ENCODE measurements at regions not wholly inside any gene's neighbourhood (a gene's known extent, or its start where the extent isn't known, plus 50 kb on each side); places are given as distances from the start of the nearest gene placed in this dataset.

DNA sequence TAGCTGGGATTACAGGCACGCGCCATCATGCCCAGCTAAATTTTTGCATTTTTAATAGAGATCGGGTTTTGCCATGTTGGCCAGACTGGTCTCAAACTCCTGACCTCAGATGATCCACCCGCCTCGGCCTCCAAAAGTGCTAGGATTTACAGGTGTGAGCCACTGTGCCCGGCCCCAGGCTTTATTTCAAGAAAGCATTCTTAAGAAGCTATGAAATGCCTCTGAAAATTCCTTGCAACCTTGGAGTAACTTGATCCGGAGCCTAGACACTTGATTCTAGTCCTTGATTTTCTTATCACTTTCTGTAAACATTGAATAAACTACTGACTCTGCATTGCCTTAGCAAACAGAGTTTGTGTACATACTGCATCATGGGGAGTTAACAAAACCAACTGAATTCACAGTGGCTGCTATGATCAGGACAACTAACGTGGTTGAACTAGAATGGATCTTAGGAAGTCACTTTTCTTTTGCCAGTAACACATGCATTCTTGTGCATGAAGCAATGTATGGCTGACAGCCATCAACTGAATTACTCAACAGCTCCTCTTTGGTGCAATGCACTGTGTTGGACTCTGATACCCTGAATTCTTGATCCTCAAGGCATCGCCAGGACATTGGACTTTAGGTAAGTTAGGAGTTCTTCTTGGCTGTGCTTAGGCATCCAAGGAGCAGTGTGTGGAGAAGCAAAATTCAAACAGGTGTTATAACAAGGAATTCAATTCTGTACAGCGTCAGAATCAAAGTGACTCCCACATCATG is 102.8 kb upstream of the TMEM170B start (continued):
- TF ChIP-seq ZBTB3 (CRISPR knock-in tag; IDR thresholded peaks at IDR 0.05; ENCODE audit: borderline replicate concordance, low read depth), result no peak
- TF ChIP-seq SP1 (IDR thresholded peaks at IDR 0.05), result no peak
- TF ChIP-seq SP1 (CRISPR knock-in tag; IDR thresholded peaks at IDR 0.05), result peak; percentile 67
- TF ChIP-seq ZNF264 (CRISPR knock-in tag; IDR thresholded peaks at IDR 0.05), result 0 out of 2 replicates have a peak, but pooled peaks have one; percentile 37
- TF ChIP-seq PHF5A (CRISPR knock-in tag; IDR thresholded peaks at IDR 0.05; ENCODE audit: low read depth, unreplicated experiment), result peak; percentile 93
- TF ChIP-seq PTBP1 (IDR thresholded peaks at IDR 0.05; ENCODE audit: low read depth, low read length, poor library complexity, severe bottlenecking), result no peak
- no peak; the same call in 1 of the 2 replicates for TF ChIP-seq ZNF557 (CRISPR knock-in tag; IDR thresholded peaks at IDR 0.05)
- peak; percentile 46; the same call in 1 of the 2 replicates for TF ChIP-seq MXD4 (CRISPR knock-in tag; IDR thresholded peaks at IDR 0.05)
- TF ChIP-seq KDM6A (CRISPR knock-in tag; IDR thresholded peaks at IDR 0.05; ENCODE audit: low read depth), result peak; percentile 82
- TF ChIP-seq NKX3-1 (CRISPR knock-in tag; IDR thresholded peaks at IDR 0.05), result no peak
- no peak; the same call in 1 of the 2 replicates for TF ChIP-seq AHR (CRISPR knock-in tag; IDR thresholded peaks at IDR 0.05)
- peak; percentile 100 for TF ChIP-seq HDAC2 (CRISPR knock-in tag; IDR thresholded peaks at IDR 0.05)
- TF ChIP-seq ZNF7 (CRISPR knock-in tag; IDR thresholded peaks at IDR 0.05), result no peak
- TF ChIP-seq, protein P1, sequence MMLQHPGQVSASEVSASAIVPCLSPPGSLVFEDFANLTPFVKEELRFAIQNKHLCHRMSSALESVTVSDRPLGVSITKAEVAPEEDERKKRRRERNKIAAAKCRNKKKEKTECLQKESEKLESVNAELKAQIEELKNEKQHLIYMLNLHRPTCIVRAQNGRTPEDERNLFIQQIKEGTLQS (CRISPR knock-in tag; IDR thresholded peaks at IDR 0.05), result peak; percentile 86; the same call in 1 of the 2 replicates
- peak; percentile 94 for TF ChIP-seq MED8 (CRISPR knock-in tag; IDR thresholded peaks at IDR 0.05; ENCODE audit: insufficient replicate concordance)
- TF ChIP-seq, protein P2, sequence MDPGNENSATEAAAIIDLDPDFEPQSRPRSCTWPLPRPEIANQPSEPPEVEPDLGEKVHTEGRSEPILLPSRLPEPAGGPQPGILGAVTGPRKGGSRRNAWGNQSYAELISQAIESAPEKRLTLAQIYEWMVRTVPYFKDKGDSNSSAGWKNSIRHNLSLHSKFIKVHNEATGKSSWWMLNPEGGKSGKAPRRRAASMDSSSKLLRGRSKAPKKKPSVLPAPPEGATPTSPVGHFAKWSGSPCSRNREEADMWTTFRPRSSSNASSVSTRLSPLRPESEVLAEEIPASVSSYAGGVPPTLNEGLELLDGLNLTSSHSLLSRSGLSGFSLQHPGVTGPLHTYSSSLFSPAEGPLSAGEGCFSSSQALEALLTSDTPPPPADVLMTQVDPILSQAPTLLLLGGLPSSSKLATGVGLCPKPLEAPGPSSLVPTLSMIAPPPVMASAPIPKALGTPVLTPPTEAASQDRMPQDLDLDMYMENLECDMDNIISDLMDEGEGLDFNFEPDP (CRISPR knock-in tag; conservative IDR thresholded peaks at IDR 0.05), result no peak
- TF ChIP-seq IKZF1 (IDR thresholded peaks at IDR 0.05), result no peak
- TF ChIP-seq, protein P3, sequence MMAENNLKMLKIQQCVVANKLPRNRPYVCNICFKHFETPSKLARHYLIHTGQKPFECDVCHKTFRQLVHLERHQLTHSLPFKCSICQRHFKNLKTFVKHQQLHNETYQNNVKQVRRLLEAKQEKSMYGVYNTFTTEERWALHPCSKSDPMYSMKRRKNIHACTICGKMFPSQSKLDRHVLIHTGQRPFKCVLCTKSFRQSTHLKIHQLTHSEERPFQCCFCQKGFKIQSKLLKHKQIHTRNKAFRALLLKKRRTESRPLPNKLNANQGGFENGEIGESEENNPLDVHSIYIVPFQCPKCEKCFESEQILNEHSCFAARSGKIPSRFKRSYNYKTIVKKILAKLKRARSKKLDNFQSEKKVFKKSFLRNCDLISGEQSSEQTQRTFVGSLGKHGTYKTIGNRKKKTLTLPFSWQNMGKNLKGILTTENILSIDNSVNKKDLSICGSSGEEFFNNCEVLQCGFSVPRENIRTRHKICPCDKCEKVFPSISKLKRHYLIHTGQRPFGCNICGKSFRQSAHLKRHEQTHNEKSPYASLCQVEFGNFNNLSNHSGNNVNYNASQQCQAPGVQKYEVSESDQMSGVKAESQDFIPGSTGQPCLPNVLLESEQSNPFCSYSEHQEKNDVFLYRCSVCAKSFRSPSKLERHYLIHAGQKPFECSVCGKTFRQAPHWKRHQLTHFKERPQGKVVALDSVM (CRISPR knock-in tag; IDR thresholded peaks at IDR 0.05), result peak; percentile 33; the same call in 1 of the 2 replicates
- no peak for TF ChIP-seq ZNF234 (CRISPR knock-in tag; conservative IDR thresholded peaks at IDR 0.05)
- peak; percentile 59 for TF ChIP-seq ATF7 (IDR thresholded peaks at IDR 0.05)
- no peak; the same call in 1 of the 2 replicates for TF ChIP-seq ATF7 (CRISPR knock-in tag; IDR thresholded peaks at IDR 0.05)
- TF ChIP-seq ZKSCAN1 (IDR thresholded peaks at IDR 0.05; ENCODE audit: low read length), result peak; percentile 92
- TF ChIP-seq, protein P4, sequence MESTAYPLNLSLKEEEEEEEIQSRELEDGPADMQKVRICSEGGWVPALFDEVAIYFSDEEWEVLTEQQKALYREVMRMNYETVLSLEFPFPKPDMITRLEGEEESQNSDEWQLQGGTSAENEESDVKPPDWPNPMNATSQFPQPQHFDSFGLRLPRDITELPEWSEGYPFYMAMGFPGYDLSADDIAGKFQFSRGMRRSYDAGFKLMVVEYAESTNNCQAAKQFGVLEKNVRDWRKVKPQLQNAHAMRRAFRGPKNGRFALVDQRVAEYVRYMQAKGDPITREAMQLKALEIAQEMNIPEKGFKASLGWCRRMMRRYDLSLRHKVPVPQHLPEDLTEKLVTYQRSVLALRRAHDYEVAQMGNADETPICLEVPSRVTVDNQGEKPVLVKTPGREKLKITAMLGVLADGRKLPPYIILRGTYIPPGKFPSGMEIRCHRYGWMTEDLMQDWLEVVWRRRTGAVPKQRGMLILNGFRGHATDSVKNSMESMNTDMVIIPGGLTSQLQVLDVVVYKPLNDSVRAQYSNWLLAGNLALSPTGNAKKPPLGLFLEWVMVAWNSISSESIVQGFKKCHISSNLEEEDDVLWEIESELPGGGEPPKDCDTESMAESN (CRISPR knock-in tag; conservative IDR thresholded peaks at IDR 0.05), result peak; percentile 80
- TF ChIP-seq, protein P5, sequence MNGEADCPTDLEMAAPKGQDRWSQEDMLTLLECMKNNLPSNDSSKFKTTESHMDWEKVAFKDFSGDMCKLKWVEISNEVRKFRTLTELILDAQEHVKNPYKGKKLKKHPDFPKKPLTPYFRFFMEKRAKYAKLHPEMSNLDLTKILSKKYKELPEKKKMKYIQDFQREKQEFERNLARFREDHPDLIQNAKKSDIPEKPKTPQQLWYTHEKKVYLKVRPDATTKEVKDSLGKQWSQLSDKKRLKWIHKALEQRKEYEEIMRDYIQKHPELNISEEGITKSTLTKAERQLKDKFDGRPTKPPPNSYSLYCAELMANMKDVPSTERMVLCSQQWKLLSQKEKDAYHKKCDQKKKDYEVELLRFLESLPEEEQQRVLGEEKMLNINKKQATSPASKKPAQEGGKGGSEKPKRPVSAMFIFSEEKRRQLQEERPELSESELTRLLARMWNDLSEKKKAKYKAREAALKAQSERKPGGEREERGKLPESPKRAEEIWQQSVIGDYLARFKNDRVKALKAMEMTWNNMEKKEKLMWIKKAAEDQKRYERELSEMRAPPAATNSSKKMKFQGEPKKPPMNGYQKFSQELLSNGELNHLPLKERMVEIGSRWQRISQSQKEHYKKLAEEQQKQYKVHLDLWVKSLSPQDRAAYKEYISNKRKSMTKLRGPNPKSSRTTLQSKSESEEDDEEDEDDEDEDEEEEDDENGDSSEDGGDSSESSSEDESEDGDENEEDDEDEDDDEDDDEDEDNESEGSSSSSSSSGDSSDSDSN (CRISPR knock-in tag; IDR thresholded peaks at IDR 0.05), result peak; percentile 54; the same call in 1 of the 2 replicates

Measured in HepG2 (cell line).